OCI-LY7 (cell line): ENCODE measurements at regions not wholly inside any gene's neighbourhood (a gene's known extent, or its start where the extent isn't known, plus 50 kb on each side); places are given as distances from the start of the nearest gene placed in this dataset.

Experiments used
- EZH2phosphoT487 ChIP-seq: fragments of 200-600 bp; sonication (generic); IDR thresholded peaks from 2 replicates; pipeline ENCODE4 v1.6.1; 2018; ENCODE audit warnings: low read depth, borderline replicate concordance, mild to moderate bottlenecking, mixed run types, antibody characterized with exemption, low read length, moderate library complexity, mixed read lengths
- TF ChIP-seq, protein P1 (sequence below): fragments of 200-600 bp; sonication (generic); conservative IDR thresholded peaks from 2 replicates; pipeline ENCODE4 v1.5.1; 2014; ENCODE audit warnings: mild to moderate bottlenecking, antibody characterized with exemption, low read length, moderate library complexity, mixed read lengths

GRCh38 chr1:219689774-219690173 is 76.9 kb upstream of the ZC3H11B start:
- TF ChIP-seq, protein P1, sequence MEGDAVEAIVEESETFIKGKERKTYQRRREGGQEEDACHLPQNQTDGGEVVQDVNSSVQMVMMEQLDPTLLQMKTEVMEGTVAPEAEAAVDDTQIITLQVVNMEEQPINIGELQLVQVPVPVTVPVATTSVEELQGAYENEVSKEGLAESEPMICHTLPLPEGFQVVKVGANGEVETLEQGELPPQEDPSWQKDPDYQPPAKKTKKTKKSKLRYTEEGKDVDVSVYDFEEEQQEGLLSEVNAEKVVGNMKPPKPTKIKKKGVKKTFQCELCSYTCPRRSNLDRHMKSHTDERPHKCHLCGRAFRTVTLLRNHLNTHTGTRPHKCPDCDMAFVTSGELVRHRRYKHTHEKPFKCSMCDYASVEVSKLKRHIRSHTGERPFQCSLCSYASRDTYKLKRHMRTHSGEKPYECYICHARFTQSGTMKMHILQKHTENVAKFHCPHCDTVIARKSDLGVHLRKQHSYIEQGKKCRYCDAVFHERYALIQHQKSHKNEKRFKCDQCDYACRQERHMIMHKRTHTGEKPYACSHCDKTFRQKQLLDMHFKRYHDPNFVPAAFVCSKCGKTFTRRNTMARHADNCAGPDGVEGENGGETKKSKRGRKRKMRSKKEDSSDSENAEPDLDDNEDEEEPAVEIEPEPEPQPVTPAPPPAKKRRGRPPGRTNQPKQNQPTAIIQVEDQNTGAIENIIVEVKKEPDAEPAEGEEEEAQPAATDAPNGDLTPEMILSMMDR = no peak
- no peak for TF ChIP-seq EZH2phosphoT487
